K562 (cell line): ENCODE measurements at regions not wholly inside any gene's neighbourhood (a gene's known extent, or its start where the extent isn't known, plus 50 kb on each side); places are given as distances from the start of the nearest gene placed in this dataset.

Experiments used
- ATAC-seq: fragments of 200-7000 bp; cut with Tn5 transposase; 3 replicates; pipeline ENCODE4 v1.9.1; 2020; ENCODE audit warnings: moderate library complexity
- BruUV-seq: library from RNA; stranded (reverse); fragments of 400-500 nt; replicated peaks from 2 replicates; lab custom pipeline; 2021; lab: Mats Ljungman, UMichigan
- CTCF ChIA-PET: fragments of 300-600 bp; formaldehyde crosslinking; extraction: SDS; loops from one replicate; lab custom pipeline; 2021; ENCODE audit warnings: low intra/inter-chr PET ratio; lab: Yijun Ruan, JAX
- POLR2A ChIA-PET: fragments of 300-600, 350-650 bp; sonication (Branson Sonifier 250); formaldehyde crosslinking; extraction: SDS; loops from one replicate; lab custom pipeline; 2021; ENCODE audit warnings: antibody characterized with exemption, inconsistent platforms; lab: Yijun Ruan, JAX
- DNase-seq, 4 experiments: peaks; one replicate each; pipeline versions ENCODE4 v3.0.0 to v3.0.0-alpha.2; 2011 to 2018; ENCODE audit warnings: low spot score in 3 of 4, mixed read lengths in 3 of 4; ENCODE audit errors: extremely low read depth in 1 of 4
- FAIRE-seq: peaks from 2 replicates; lab custom pipeline; 2011; peaks lifted over from hg19 to GRCh38; lab: Jason Lieb, UNC
- H2AFZ ChIP-seq: 2 replicates; pipeline ENCODE4 v1.6.0; 2011; ENCODE audit warnings: low read depth, low read length, control low read depth, inconsistent platforms
- H3K27ac ChIP-seq: fragments of 200-600 bp; 3 replicates; pipeline ENCODE4 v1.8.0; 2011; ENCODE audit warnings: low read depth, mild to moderate bottlenecking, control low read depth, inconsistent platforms, low read length, moderate library complexity, mixed read lengths; ENCODE audit errors: extremely low read depth
- H3K27me3 ChIP-seq, 2 experiments: fragments of 300-600 bp in 1 of 2; 2 replicates in 1 of 2; 3 replicates in 1 of 2; pipeline versions ENCODE4 v1.6.0 to v1.8.0; 2011; ENCODE audit warnings: inconsistent platforms in 2 of 2, low read length in 2 of 2, mild to moderate bottlenecking in 1 of 2, mixed read lengths in 1 of 2, moderate library complexity in 1 of 2; ENCODE audit not compliant: control insufficient read depth in 2 of 2, insufficient read depth in 2 of 2
- H3K36me3 ChIP-seq: fragments of 300-600 bp; 3 replicates; pipeline ENCODE4 v1.8.0; 2011; ENCODE audit warnings: mild to moderate bottlenecking, low read length, inconsistent platforms; ENCODE audit not compliant: control insufficient read depth, insufficient read depth
- H3K4me1 ChIP-seq, 2 experiments: fragments of 200-600 bp in 1 of 2; replicated peaks in 1 of 2; 2 replicates in 1 of 2; 3 replicates in 1 of 2; pipeline versions ENCODE4 v1.5.1 to v1.8.0; 2011; ENCODE audit warnings: inconsistent platforms in 2 of 2, low read length in 2 of 2, mild to moderate bottlenecking in 1 of 2, mixed read lengths in 1 of 2, moderate library complexity in 1 of 2; ENCODE audit not compliant: control insufficient read depth in 2 of 2, insufficient read depth in 2 of 2
- H3K4me2 ChIP-seq: 2 replicates; pipeline ENCODE4 v1.6.1; 2011; ENCODE audit warnings: low read length, control low read depth, inconsistent platforms, mixed read lengths; ENCODE audit not compliant: insufficient read depth
- H3K4me3 ChIP-seq: fragments of 200-600 bp; sonication (generic), shearing (Covaris generic); 2 replicates; pipeline ENCODE4 v1.5.1; 2016; ENCODE audit warnings: control low read depth, inconsistent platforms
- H3K79me2 ChIP-seq: fragments of 200-600 bp; 3 replicates; pipeline ENCODE4 v1.8.0; 2011; ENCODE audit warnings: low read length, inconsistent platforms; ENCODE audit not compliant: control insufficient read depth, insufficient read depth
- H3K9ac ChIP-seq, 2 experiments: 2 replicates each; pipeline versions ENCODE4 v1.6.0 to v1.6.1; 2011; ENCODE audit warnings: low read depth in 2 of 2, low read length in 2 of 2, control low read depth in 1 of 2, inconsistent platforms in 1 of 2, mild to moderate bottlenecking in 1 of 2, mixed read lengths in 1 of 2; ENCODE audit not compliant: insufficient read depth in 1 of 2
- H3K9me1 ChIP-seq: one replicate; pipeline ENCODE4 v1.6.0; 2011; ENCODE audit warnings: inconsistent platforms, mild to moderate bottlenecking, low read length, moderate library complexity; ENCODE audit not compliant: control insufficient read depth, insufficient read depth
- H3K9me3 ChIP-seq: replicated peaks from 2 replicates; pipeline ENCODE4 v1.5.1; 2011; ENCODE audit warnings: low read depth, low read length, inconsistent platforms; ENCODE audit not compliant: control insufficient read depth, insufficient read depth
- H4K20me1 ChIP-seq: replicated peaks from 2 replicates; pipeline ENCODE4 v1.6.1; 2011; ENCODE audit warnings: low read length, inconsistent platforms, mixed read lengths; ENCODE audit not compliant: control insufficient read depth, insufficient read depth
- ARNT ChIP-seq, 2 experiments: fragments of 450-650 bp; IDR thresholded peaks; 2 replicates each; pipeline ENCODE4 v1.6.1; 2016; ENCODE audit warnings: mild to moderate bottlenecking in 1 of 2
- BRCA1 ChIP-seq, 2 experiments: fragments of 450-650 bp in 1 of 2; sonication (generic) in 1 of 2; formaldehyde crosslinking in 1 of 2; IDR thresholded peaks; 2 replicates each; pipeline versions ENCODE4 v1.5.0 to v1.6.1; 2017 to 2020; ENCODE audit warnings: mild to moderate bottlenecking in 1 of 2, missing genetic modification reagents in 1 of 2
- CGGBP1 ChIP-seq: fragments of 250-450 bp; sonication (Bioruptor Pico); IDR thresholded peaks from 2 replicates; pipeline ENCODE4 v1.9.0; 2021; ENCODE audit warnings: mild to moderate bottlenecking
- CLOCK ChIP-seq: fragments of 250-450 bp; sonication (Bioruptor Pico); IDR thresholded peaks from 2 replicates; pipeline ENCODE4 v1.4.0; 2020; ENCODE audit warnings: mild to moderate bottlenecking, moderate library complexity, borderline replicate concordance
- FOXO4 ChIP-seq: fragments of 450-650 bp; formaldehyde crosslinking; IDR thresholded peaks from 2 replicates; pipeline ENCODE4 v1.4.0; 2020; ENCODE audit warnings: mild to moderate bottlenecking, moderate library complexity
- JUNB ChIP-seq: fragments of 450-650 bp; formaldehyde crosslinking; conservative IDR thresholded peaks from 2 replicates; pipeline ENCODE4 v1.4.0; 2020; ENCODE audit warnings: mild to moderate bottlenecking
- NONO ChIP-seq, 2 experiments: fragments of 200-400 bp in 1 of 2; fragments of 450-650 bp in 1 of 2; formaldehyde crosslinking in 1 of 2; IDR thresholded peaks; 2 replicates each; pipeline ENCODE4 v1.6.1; 2017; ENCODE audit warnings: low read depth in 2 of 2, mild to moderate bottlenecking in 2 of 2, moderate library complexity in 2 of 2, low read length in 1 of 2
- POLR2AphosphoS5 ChIP-seq: IDR thresholded peaks from 2 replicates; pipeline ENCODE4 v1.6.1; 2011; ENCODE audit warnings: mild to moderate bottlenecking, low read depth, low read length, moderate library complexity; ENCODE audit not compliant: control insufficient read depth, insufficient read depth
- PTRF ChIP-seq: fragments of 450-650 bp; IDR thresholded peaks from 2 replicates; pipeline ENCODE4 v1.6.1; 2016; ENCODE audit warnings: mild to moderate bottlenecking, missing genetic modification characterization, missing compliant biosample characterization
- RB1 ChIP-seq: fragments of 450-650 bp; IDR thresholded peaks from 2 replicates; pipeline ENCODE4 v1.6.1; 2017; ENCODE audit warnings: low read depth, mild to moderate bottlenecking
- YY1 ChIP-seq, 3 experiments: IDR thresholded peaks; 2 replicates each; pipeline ENCODE4 v1.6.1; 2011; ENCODE audit warnings: low read length in 2 of 3, mild to moderate bottlenecking in 2 of 3, moderate library complexity in 2 of 3, borderline replicate concordance in 1 of 3, control low read depth in 1 of 3, low read depth in 1 of 3; ENCODE audit not compliant: insufficient read depth in 3 of 3, insufficient replicate concordance in 2 of 3, control insufficient read depth in 1 of 3, insufficient read length in 1 of 3; ENCODE audit errors: extremely low read depth in 1 of 3
- ZNF282 ChIP-seq: sonication (generic); formaldehyde crosslinking; IDR thresholded peaks from 2 replicates; pipeline ENCODE4 v1.8.1; 2023; ENCODE audit warnings: missing genetic modification reagents
- WGBS: fragments of 100-300 bp; shearing (Covaris generic); methylation state at CpG from one replicate; pipeline ENCODE4 v1.1.6; 2016; ENCODE audit warnings: low coverage, mixed read lengths; ENCODE audit not compliant: insufficient coverage; ENCODE audit errors: missing lambda C conversion rate; 5-methylcytosine and 5-hydroxymethylcytosine counted together
- in situ Hi-C: fragments of 300-500 bp; cut with MboI; formaldehyde crosslinking; loops from 4 replicates; pipeline ENCODE4 v1.15.0; 2018; ENCODE audit warnings: inconsistent platforms, mixed read lengths
- intact Hi-C: fragments of 100-400 bp; cut with micrococcal nuclease; formaldehyde crosslinking; loops from 2 replicates; pipeline ENCODE4 v1.14.2; 2022

- WGBS, result 0% methylated on average over 2 of the region's 2 CpGs
- H3K9me1 ChIP-seq, result no peaks in the 10 kb centered on the region
- no peaks in the 10 kb centered on the region for H3K9me3 ChIP-seq
- H3K36me3 ChIP-seq, result no peaks in the 10 kb centered on the region
- no peak overlapping the region for H3K4me2 ChIP-seq
- H4K20me1 ChIP-seq, result no peaks in the 10 kb centered on the region
- TF ChIP-seq RB1 (no peak), POLR2AphosphoS5 (no peak), ZNF282 (CRISPR knock-in tag) (no peak), YY1 (IDR thresholded peaks at IDR 0.05; ENCODE audit: borderline replicate concordance in 1 of 3, control insufficient read depth in 1 of 3, extremely low read depth in 1 of 3, insufficient read depth in 3 of 3, insufficient read length in 1 of 3, insufficient replicate concordance in 2 of 3, low read depth in 1 of 3, low read length in 2 of 3) (no peak), NONO (IDR thresholded peaks at IDR 0.05; ENCODE audit: low read depth in 2 of 2, low read length in 1 of 2) (no peak), CGGBP1 (CRISPR knock-in tag) (no peak), PTRF (tag) (no peak), CLOCK (CRISPR knock-in tag) (no peak), BRCA1 (IDR thresholded peaks at IDR 0.05) (no peak), BRCA1 (CRISPR knock-in tag; IDR thresholded peaks at IDR 0.05) (no peak), FOXO4 (CRISPR knock-in tag) (no peak), JUNB (CRISPR knock-in tag) (no peak), ARNT (IDR thresholded peaks at IDR 0.05) (no peak)
- FAIRE-seq (no peak), DNase-seq (no peak), ATAC-seq (no peak)
- ChIA-PET POLR2A (no interaction called here), CTCF (no interaction called here)
- no TSS peak for BruUV-seq
- intact Hi-C loops (loop anchor here (5.0 kb wide), 1 partner anchor 217 kb away; no protein-coding TSS in a partner anchor), in situ Hi-C loops (no loop called here)
- H3K79me2 ChIP-seq, result no peaks in the 10 kb centered on the region
- no peaks in the 10 kb centered on the region for H3K27me3 ChIP-seq
- no peak overlapping the region for H3K4me3 ChIP-seq
- H3K27ac ChIP-seq, result no peak overlapping the region
- no peak overlapping the region for H2AFZ ChIP-seq
- H3K9ac ChIP-seq, result no peak overlapping the region
- no peaks in the 10 kb centered on the region for H3K4me1 ChIP-seq
Measured at GRCh38 chr5:103804711-103805110, 242.1 kb upstream of the NUDT12 start.
